Kidney epithelial cell (primary cell): ENCODE measurements at regions not wholly inside any gene's neighbourhood (a gene's known extent, or its start where the extent isn't known, plus 50 kb on each side); places are given as distances from the start of the nearest gene placed in this dataset.
"Not testable (repeated sequence)": the region's sequence is repeated elsewhere in the genome, so short reads cannot be mapped to it uniquely, and the experiment has no call there.

Experiments used
- DNase-seq: peaks from one replicate; pipeline ENCODE4 v3.0.0-alpha.2; 2010; ENCODE audit warnings: low read depth
- H3K27me3 ChIP-seq: 2 replicates; pipeline ENCODE4 v1.6.0; 2011; ENCODE audit warnings: low read length; ENCODE audit not compliant: control insufficient read depth, insufficient read depth
- H3K36me3 ChIP-seq: 2 replicates; pipeline ENCODE4 v1.5.1; 2011; ENCODE audit warnings: low read length; ENCODE audit not compliant: control insufficient read depth, insufficient read depth
- H3K4me3 ChIP-seq: 2 replicates; pipeline ENCODE4 v1.5.1; 2011; ENCODE audit warnings: low read depth, mild to moderate bottlenecking, control low read depth, low read length
- CTCF ChIP-seq: IDR thresholded peaks from 2 replicates; pipeline ENCODE4 v1.5.1; 2011; ENCODE audit warnings: mild to moderate bottlenecking, moderate library complexity, low read length, control low read depth, inconsistent platforms; ENCODE audit not compliant: insufficient read depth, poor library complexity, severe bottlenecking

GRCh38 chr16:87212026-87212425 lies 105.2 kb downstream of the C16orf95 start:
- H3K36me3 ChIP-seq: no peaks in the 10 kb centered on the region
- H3K27me3 ChIP-seq: no peaks in the 10 kb centered on the region
- no peak for DNase-seq
- no peak overlapping the region for H3K4me3 ChIP-seq
- TF ChIP-seq CTCF: no peak

DNA sequence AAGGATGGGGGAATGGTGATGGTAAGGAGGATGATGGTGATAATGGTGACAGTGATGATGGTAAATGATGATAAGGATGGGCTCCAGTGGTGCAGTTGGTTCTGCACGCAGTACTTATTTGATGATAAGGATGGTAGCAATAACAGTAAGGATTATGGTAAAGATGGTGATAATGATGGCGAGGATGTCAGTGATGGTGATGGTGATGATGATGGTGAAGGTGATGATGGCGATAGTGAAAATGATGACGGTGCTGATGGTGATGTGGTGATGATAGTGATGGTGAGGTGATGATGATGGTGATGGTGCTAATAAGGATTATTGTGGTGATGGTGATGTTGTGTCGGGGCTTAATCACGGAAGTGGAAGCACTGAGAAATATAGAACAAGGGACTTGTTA lies 103.7 kb downstream of the C16orf95 start:
- no peak overlapping the region for H3K4me3 ChIP-seq
- no peak for TF ChIP-seq CTCF
- no peaks in the 10 kb centered on the region for H3K27me3 ChIP-seq
- no peaks in the 10 kb centered on the region for H3K36me3 ChIP-seq
- DNase-seq: no peak

GRCh38 chr16:87216148-87216840 lies 100.9 kb downstream of the C16orf95 start:
- H3K4me3 ChIP-seq: no peak overlapping the region
- DNase-seq: no peak
- no peak for TF ChIP-seq CTCF

DNA sequence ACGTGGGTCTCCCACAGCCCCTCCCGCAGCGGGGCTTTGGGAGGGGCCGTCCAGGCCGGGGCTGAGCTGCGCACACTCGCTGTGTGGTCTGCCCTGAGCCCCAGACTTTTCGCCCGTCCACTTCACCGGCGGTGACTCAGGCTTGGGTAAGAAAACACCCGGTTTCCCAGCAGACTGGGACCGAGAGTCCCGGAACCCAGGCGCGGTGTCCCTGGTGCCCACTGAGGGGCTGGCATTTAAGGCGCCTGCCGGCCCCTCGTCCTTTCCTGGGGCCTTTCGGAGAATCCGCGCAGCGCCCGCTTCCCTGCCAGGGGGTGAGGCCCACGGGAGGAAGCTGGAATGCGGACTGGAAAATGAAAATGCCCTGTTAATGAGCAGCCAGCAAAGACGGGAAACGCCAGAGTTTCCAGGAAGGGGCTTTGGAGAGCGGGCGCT lies 100.3 kb downstream of the C16orf95 start:
- no peaks in the 10 kb centered on the region for H3K27me3 ChIP-seq
- H3K36me3 ChIP-seq: no peaks in the 10 kb centered on the region
- TF ChIP-seq CTCF: no peak
- no peak for DNase-seq
- no peak overlapping the region for H3K4me3 ChIP-seq

More at GRCh38 chr16:87216148-87216840, 100.9 kb downstream of the C16orf95 start:
- Histone ChIP-seq H3K27me3 (no peaks in the 10 kb centered on the region), H3K36me3 (no peaks in the 10 kb centered on the region)

DNA sequence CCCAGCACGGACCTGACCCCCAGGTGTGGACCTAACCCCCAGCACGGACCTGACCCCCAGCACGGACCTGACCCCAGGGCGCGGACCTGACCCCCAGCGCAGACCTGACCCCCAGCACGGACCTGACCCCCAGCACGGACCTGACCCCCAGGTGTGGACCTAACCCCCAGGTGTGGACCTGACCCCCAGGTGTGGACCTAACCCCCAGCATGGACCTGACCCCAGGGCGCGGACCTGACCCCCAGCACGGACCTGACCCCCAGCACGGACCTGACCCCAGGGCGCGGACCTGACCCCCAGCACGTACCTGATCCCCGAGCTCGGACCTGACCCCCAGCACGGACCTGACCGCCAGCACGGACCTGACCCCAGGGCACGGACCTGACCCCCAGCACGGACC lies 99.4 kb downstream of the C16orf95 start:
- H3K27me3 ChIP-seq, H3K4me3 ChIP-seq, H3K36me3 ChIP-seq, DNase-seq: not testable (repeated sequence)

GRCh38 chr16:87218281-87219055 lies 98.7 kb downstream of the C16orf95 start:
- no peak for TF ChIP-seq CTCF

More at GRCh38 chr16:87218281-87219055, 98.7 kb downstream of the C16orf95 start:
- no peak for DNase-seq
- Histone ChIP-seq H3K27me3 (no peaks in the 10 kb centered on the region), H3K36me3 (no peaks in the 10 kb centered on the region), H3K4me3 (no peak overlapping the region)
